ENCODE measurements at regions not wholly inside any gene's neighbourhood (a gene's known extent, or its start where the extent isn't known, plus 50 kb on each side); places are given as distances from the start of the nearest gene placed in this dataset.

DNA sequence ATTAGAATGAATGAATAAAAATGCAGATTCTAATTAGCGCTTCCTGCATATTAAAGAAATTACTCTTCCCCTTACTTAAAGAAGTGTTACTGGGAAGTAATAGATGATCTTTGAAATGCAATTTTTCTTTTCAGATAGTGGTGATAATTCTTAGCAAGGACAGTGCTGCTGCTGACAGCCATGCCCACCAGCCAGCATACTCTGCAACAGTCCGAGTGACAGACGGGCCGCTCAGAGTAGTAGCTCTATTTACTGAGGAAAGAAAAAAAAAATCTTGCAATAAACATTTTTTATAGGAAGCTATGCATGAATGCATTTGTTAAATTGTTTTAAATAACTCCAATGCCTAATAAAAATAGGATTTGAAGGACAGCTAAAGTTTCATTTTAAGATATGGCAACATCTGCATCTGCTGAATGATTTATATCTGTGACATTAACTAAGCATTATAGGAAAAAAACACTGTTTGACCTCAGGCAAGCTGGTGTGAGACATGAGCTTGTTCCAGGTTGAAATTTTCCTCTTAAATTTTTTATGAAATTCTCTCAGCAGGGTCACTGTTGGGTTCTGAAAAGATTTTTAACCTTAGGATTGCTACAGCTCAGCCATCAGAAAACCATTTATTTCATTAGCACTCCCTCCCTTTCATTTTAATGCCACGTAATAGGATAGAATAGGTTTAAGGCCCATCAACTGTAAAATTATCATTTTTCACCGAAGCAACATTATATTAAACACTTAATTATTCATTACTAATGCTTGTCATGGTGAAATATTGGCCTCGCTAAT, 393.8 kb downstream of the DCDC2C start:
- no peak for TF ChIP-seq CEBPB (IDR thresholded peaks at IDR 0.05)
- TF ChIP-seq, protein P1, sequence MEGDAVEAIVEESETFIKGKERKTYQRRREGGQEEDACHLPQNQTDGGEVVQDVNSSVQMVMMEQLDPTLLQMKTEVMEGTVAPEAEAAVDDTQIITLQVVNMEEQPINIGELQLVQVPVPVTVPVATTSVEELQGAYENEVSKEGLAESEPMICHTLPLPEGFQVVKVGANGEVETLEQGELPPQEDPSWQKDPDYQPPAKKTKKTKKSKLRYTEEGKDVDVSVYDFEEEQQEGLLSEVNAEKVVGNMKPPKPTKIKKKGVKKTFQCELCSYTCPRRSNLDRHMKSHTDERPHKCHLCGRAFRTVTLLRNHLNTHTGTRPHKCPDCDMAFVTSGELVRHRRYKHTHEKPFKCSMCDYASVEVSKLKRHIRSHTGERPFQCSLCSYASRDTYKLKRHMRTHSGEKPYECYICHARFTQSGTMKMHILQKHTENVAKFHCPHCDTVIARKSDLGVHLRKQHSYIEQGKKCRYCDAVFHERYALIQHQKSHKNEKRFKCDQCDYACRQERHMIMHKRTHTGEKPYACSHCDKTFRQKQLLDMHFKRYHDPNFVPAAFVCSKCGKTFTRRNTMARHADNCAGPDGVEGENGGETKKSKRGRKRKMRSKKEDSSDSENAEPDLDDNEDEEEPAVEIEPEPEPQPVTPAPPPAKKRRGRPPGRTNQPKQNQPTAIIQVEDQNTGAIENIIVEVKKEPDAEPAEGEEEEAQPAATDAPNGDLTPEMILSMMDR (IDR thresholded peaks at IDR 0.05): no peak
- TF ChIP-seq, protein P2, sequence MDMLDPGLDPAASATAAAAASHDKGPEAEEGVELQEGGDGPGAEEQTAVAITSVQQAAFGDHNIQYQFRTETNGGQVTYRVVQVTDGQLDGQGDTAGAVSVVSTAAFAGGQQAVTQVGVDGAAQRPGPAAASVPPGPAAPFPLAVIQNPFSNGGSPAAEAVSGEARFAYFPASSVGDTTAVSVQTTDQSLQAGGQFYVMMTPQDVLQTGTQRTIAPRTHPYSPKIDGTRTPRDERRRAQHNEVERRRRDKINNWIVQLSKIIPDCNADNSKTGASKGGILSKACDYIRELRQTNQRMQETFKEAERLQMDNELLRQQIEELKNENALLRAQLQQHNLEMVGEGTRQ (IDR thresholded peaks at IDR 0.05): no peak
- no peak for TF ChIP-seq POLR2A (IDR thresholded peaks at IDR 0.05; ENCODE audit: low read length)
- TF ChIP-seq, protein P3, sequence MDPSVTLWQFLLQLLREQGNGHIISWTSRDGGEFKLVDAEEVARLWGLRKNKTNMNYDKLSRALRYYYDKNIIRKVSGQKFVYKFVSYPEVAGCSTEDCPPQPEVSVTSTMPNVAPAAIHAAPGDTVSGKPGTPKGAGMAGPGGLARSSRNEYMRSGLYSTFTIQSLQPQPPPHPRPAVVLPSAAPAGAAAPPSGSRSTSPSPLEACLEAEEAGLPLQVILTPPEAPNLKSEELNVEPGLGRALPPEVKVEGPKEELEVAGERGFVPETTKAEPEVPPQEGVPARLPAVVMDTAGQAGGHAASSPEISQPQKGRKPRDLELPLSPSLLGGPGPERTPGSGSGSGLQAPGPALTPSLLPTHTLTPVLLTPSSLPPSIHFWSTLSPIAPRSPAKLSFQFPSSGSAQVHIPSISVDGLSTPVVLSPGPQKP (IDR thresholded peaks at IDR 0.05; ENCODE audit: low read depth, low read length): no peak
- no peak for TF ChIP-seq POLR2AphosphoS2 (conservative IDR thresholded peaks at IDR 0.05; ENCODE audit: low read length)
- TF ChIP-seq FOSL2 (IDR thresholded peaks at IDR 0.05): no peak
- no peak for TF ChIP-seq FOSL2 (CRISPR knock-in tag; IDR thresholded peaks at IDR 0.05)
- TF ChIP-seq SMC3 (IDR thresholded peaks at IDR 0.05): no peak
- TF ChIP-seq, protein P4, sequence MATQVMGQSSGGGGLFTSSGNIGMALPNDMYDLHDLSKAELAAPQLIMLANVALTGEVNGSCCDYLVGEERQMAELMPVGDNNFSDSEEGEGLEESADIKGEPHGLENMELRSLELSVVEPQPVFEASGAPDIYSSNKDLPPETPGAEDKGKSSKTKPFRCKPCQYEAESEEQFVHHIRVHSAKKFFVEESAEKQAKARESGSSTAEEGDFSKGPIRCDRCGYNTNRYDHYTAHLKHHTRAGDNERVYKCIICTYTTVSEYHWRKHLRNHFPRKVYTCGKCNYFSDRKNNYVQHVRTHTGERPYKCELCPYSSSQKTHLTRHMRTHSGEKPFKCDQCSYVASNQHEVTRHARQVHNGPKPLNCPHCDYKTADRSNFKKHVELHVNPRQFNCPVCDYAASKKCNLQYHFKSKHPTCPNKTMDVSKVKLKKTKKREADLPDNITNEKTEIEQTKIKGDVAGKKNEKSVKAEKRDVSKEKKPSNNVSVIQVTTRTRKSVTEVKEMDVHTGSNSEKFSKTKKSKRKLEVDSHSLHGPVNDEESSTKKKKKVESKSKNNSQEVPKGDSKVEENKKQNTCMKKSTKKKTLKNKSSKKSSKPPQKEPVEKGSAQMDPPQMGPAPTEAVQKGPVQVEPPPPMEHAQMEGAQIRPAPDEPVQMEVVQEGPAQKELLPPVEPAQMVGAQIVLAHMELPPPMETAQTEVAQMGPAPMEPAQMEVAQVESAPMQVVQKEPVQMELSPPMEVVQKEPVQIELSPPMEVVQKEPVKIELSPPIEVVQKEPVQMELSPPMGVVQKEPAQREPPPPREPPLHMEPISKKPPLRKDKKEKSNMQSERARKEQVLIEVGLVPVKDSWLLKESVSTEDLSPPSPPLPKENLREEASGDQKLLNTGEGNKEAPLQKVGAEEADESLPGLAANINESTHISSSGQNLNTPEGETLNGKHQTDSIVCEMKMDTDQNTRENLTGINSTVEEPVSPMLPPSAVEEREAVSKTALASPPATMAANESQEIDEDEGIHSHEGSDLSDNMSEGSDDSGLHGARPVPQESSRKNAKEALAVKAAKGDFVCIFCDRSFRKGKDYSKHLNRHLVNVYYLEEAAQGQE (IDR thresholded peaks at IDR 0.05): no peak
- no peak for TF ChIP-seq HDAC2 (IDR thresholded peaks at IDR 0.05)
